ENCODE measurements at regions not wholly inside any gene's neighbourhood (a gene's known extent, or its start where the extent isn't known, plus 50 kb on each side); places are given as distances from the start of the nearest gene placed in this dataset.

DNA sequence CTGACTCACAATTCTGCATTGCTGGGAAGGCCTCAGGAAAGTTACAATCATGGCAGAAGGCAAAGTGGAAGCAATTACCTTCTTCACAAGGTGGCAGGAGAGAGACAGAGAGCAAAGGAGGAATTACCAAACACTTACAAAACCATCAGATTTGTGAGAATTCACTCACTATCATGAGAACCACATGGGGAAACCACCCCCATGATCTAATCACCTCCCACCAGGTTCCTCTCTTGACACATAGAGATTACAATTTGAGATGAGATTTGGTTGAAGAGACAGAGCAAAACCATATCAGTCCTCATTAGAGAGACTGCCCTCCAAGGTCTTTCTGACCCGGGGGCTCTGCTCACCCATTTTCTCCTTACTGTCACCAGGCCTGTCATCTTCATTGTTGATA, 1582.3 kb upstream of the TMEM132C start:
- Mint-ChIP-seq H3K4me1 (ENCODE audit: unreplicated experiment) (no peaks in the 10 kb centered on the region), H3K27ac (ENCODE audit: unreplicated experiment) (no peak overlapping the region), H3K27me3 (ENCODE audit: unreplicated experiment) (no peaks in the 10 kb centered on the region), H3K4me3 (ENCODE audit: unreplicated experiment) (no peak overlapping the region), H3K9me3 (ENCODE audit: unreplicated experiment) (peaks cover 44% of the 10 kb centered on the region), H3K36me3 (ENCODE audit: unreplicated experiment) (no peaks in the 10 kb centered on the region)
- TF ChIP-seq, protein P1, sequence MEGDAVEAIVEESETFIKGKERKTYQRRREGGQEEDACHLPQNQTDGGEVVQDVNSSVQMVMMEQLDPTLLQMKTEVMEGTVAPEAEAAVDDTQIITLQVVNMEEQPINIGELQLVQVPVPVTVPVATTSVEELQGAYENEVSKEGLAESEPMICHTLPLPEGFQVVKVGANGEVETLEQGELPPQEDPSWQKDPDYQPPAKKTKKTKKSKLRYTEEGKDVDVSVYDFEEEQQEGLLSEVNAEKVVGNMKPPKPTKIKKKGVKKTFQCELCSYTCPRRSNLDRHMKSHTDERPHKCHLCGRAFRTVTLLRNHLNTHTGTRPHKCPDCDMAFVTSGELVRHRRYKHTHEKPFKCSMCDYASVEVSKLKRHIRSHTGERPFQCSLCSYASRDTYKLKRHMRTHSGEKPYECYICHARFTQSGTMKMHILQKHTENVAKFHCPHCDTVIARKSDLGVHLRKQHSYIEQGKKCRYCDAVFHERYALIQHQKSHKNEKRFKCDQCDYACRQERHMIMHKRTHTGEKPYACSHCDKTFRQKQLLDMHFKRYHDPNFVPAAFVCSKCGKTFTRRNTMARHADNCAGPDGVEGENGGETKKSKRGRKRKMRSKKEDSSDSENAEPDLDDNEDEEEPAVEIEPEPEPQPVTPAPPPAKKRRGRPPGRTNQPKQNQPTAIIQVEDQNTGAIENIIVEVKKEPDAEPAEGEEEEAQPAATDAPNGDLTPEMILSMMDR (IDR thresholded peaks at IDR 0.05) = no peak
- DNase-seq (ENCODE audit: extremely low spot score, unreplicated experiment) = no peak

DNA sequence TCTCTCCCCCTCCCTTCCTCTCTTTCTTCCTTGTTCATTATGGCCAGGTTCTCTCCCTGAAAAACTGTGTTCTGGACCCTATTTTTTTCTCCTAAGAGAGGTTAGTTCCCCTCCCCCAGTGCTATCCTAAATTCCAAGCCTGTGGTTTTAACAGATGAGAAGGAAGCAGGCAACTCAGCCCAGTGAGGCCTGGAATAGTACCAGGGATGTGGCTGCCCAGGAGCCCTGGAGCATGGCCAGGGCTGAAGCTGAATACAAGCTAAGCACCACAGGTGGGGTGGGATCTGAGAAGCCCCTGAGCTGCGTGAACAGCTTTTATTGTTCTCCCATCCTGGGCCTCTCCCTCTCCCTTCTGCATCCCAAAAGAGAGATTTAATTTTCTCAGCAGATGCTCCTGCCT, 1581.3 kb upstream of the TMEM132C start:
- H3K4me3 Mint-ChIP-seq (ENCODE audit: unreplicated experiment) = no peak overlapping the region
- no peak overlapping the region for H3K27ac Mint-ChIP-seq (ENCODE audit: unreplicated experiment)
- no peak for DNase-seq (ENCODE audit: extremely low spot score, unreplicated experiment)
- peaks cover 39% of the 10 kb centered on the region for H3K9me3 Mint-ChIP-seq (ENCODE audit: unreplicated experiment)
- TF ChIP-seq, protein P1 (IDR thresholded peaks at IDR 0.05) = no peak
- no peaks in the 10 kb centered on the region for H3K4me1 Mint-ChIP-seq (ENCODE audit: unreplicated experiment)
- H3K36me3 Mint-ChIP-seq (ENCODE audit: unreplicated experiment) = no peaks in the 10 kb centered on the region
- no peaks in the 10 kb centered on the region for H3K27me3 Mint-ChIP-seq (ENCODE audit: unreplicated experiment)

DNA sequence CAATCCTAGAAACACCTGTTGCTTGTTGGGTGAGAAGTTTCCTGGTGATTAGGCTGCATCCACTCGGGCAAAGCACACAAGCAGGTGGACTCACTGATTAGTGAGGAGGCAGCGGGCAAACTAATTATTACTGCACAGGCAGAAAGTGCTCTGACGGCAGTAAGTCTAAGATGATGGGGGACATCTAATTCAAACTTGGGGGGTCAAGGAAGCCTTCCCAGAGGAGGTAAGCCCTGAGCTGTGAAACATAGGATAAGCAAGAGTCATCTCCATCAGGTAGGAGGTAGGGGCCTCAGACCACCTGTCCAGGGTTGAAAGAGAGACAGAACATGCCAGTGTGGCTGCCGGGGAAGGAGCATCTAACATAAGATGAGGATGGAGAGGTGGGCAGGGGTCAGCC, 1578.4 kb upstream of the TMEM132C start:
- no peak for DNase-seq (ENCODE audit: extremely low spot score, unreplicated experiment)
- Mint-ChIP-seq H3K27me3 (ENCODE audit: unreplicated experiment) (no peaks in the 10 kb centered on the region), H3K27ac (ENCODE audit: unreplicated experiment) (no peak overlapping the region), H3K36me3 (ENCODE audit: unreplicated experiment) (no peaks in the 10 kb centered on the region), H3K4me1 (ENCODE audit: unreplicated experiment) (no peaks in the 10 kb centered on the region), H3K9me3 (ENCODE audit: unreplicated experiment) (peaks cover 32% of the 10 kb centered on the region), H3K4me3 (ENCODE audit: unreplicated experiment) (no peak overlapping the region)
- TF ChIP-seq, protein P1 (IDR thresholded peaks at IDR 0.05) = no peak

DNA sequence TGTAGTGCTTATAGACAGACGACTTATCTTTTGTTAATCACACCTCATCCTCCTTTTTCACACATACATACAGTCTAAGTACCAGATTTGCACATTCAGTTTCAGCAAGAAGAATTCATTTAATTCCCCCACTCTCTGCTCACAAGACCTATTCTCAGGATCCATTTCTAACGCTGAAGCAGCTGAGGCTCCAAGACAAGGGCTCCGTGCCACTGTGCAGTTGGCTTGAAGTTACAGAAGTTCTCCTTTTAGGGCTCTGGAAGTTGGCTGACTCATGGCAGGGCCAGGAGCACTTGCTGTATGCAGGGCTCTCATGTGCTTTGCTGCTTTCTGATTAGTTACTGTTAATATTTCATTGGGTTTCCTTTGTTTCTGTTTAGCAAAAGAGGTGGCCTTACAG, 1566.9 kb upstream of the TMEM132C start:
- Mint-ChIP-seq H3K9me3 (ENCODE audit: unreplicated experiment) (peaks cover 52% of the 10 kb centered on the region), H3K4me1 (ENCODE audit: unreplicated experiment) (no peaks in the 10 kb centered on the region), H3K27ac (ENCODE audit: unreplicated experiment) (no peak overlapping the region), H3K27me3 (ENCODE audit: unreplicated experiment) (no peaks in the 10 kb centered on the region), H3K36me3 (ENCODE audit: unreplicated experiment) (no peaks in the 10 kb centered on the region), H3K4me3 (ENCODE audit: unreplicated experiment) (no peak overlapping the region)
- DNase-seq (ENCODE audit: extremely low spot score, unreplicated experiment) = no peak
- TF ChIP-seq, protein P1 (IDR thresholded peaks at IDR 0.05) = no peak

DNA sequence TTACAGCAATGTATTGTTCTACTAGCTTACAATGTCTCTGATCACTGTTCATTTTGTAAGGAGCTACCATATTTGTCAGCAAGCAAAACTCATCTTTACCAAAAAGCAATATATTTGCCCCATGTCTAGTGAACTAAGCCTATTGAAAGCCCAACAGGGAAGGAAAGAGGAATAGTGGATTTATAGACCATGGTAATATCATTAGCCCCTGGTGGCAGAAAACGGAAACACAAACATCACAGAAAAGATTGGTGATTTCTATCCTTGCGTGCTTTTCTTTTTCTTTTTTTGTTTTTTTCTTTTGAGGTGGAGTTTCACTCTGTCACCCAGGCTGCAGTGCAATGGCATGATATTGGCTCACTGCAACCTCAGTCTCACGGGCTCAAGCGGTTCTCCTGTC, 1562.4 kb upstream of the TMEM132C start:
- no peak overlapping the region for H3K27ac Mint-ChIP-seq (ENCODE audit: unreplicated experiment)
- no peaks in the 10 kb centered on the region for H3K36me3 Mint-ChIP-seq (ENCODE audit: unreplicated experiment)
- H3K4me1 Mint-ChIP-seq (ENCODE audit: unreplicated experiment) = no peaks in the 10 kb centered on the region
- peaks cover 43% of the 10 kb centered on the region for H3K9me3 Mint-ChIP-seq (ENCODE audit: unreplicated experiment)
- no peak overlapping the region for H3K4me3 Mint-ChIP-seq (ENCODE audit: unreplicated experiment)
- no peaks in the 10 kb centered on the region for H3K27me3 Mint-ChIP-seq (ENCODE audit: unreplicated experiment)
- TF ChIP-seq, protein P1 (IDR thresholded peaks at IDR 0.05) = no peak
- DNase-seq (ENCODE audit: extremely low spot score, unreplicated experiment) = no peak

All from osteocyte (in vitro differentiated cells).